ENCODE measurements at regions not wholly inside any gene's neighbourhood (a gene's known extent, or its start where the extent isn't known, plus 50 kb on each side); places are given as distances from the start of the nearest gene placed in this dataset.
"Not testable (repeated sequence)": the region's sequence is repeated elsewhere in the genome, so short reads cannot be mapped to it uniquely, and the experiment has no call there.

DNA sequence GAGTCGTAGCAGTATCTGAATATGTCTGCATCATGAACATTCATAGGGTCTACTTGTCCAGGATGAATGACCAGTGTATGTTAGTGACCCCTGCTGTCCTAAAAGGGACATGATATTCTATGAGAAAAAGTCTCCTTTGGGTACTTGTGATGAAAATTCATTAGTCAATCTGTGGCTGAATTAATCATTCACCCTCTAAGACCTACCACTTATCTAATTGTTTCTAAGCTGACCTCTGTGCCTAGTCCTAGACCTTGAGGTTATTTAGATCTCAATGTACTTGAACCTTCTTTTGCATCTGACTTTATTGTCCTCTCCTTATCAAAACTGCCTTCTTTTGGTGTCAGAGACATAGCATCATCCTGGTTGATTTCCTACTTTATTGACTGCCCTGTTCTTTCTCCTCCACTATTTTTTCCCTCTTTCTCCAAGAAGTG lies 799.3 kb downstream of the DIPK2A start:
- no peak for DNase-seq

DNA sequence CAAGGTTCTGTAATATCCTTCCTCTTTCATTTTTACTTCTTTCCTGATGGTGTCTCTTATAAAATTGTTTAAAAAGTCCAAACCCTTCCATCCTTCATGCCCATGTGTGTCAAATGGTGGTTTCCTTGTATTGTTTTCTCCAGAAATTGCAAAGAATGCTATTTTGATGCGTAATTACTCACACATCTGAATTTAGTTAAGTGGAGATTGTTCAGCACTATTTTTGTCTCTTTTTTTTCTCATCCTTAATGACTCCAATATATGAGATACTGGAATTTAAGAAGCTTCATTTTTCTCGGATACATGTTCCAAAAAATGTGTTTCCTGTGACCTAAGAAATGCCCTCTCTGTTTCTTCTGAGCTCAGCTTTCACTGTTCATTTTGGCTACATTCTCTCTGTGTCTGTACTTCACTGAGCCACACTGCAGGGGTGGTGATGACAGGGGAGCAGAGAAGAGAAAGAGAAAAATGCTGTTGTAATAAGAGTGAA lies 799.8 kb downstream of the DIPK2A start:
- DNase-seq = no peak

DNA sequence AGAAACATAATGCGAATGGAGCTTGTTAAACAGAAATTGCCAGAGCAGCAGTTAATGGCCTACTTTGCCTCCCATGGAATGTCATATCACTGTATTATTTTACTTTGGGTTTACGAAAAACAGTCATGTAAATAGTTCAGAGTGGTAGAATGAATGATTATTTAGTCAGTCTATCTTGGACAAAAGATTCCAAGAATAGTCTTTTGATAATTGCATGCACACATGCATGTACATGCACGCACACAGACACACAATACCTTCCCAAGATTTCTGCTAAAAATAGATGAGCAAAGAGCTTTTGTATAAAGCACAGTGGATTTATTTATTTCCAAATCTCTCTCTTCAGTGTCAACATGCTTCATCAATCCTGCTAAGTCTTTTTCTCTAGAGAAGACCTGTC lies 800.7 kb downstream of the DIPK2A start:
- no peak for DNase-seq

DNA sequence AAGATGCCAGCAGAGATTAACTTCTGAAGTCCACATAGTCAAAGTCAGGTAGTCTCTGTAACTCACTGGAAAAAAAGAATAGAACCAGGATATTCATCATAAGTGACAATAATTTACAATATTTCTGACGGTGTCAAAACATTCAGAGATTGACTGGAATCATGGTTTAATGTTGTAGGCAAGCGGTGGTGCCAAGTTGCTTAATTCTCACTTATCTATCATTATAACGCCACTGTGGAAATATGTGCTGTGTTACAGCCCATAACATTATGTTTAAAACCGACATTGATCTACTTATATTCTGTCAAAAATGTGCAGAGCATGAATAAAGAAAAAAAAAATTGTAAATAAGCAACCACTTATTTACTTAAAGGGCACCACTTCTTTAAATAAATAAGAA lies 801.7 kb downstream of the DIPK2A start:
- no peak for DNase-seq

DNA sequence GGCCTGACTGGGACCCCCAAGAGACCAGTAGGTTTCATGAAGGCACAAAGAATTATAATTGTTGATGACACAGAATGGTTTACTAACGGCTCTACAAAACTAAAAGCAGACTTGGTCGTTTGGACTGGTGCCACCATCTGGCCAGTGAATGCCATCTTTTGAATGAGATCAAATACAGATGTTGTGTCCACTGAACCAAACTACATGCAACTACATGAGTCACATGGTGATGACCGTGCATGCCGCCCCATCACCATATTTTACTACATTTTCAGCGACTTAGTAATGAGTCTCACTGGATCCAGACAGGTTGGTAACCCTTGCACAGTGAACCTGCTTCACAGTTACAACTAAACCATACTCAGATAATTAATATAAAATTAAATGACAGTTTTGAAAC lies 803.3 kb downstream of the DIPK2A start:
- DNase-seq = no peak

DNA sequence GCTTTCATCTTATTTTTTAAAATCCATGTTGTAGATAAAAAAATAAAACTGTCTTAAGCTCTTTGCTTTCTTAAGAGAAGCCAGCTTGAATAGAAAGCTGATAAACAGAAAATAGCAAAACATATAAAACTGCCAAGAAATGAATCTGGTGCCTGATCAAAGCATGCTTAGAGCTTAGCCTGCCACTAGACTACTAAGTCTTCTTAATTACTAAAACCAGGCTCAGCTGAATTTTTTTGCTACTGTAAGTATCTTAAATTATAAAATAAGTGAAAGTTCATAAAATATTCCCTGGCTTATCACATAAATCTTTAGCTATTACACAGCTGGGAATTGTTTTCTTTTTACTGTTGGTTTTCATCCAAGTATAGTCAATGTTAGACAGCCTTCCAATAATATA lies 803.9 kb downstream of the DIPK2A start:
- DNase-seq = no peak

DNA sequence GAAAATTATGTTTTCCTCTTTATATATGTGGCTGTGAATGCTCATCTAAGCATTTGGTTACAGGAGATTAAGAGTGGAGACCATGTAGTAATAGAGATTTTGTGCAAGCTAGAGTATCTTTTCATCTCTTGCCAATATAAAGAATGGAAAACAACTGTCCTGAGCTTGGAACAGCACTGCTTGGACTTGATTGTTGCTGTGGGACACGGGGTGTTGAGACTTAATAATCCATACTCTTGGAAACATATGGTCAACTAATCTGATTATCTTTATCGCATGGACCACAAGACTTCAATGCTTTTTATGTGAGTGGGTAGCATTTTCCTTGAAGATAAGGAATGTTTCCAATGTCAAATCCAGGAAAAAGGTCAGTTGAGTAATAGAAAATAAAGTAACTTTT lies 806.3 kb downstream of the DIPK2A start:
- no peak for DNase-seq

DNA sequence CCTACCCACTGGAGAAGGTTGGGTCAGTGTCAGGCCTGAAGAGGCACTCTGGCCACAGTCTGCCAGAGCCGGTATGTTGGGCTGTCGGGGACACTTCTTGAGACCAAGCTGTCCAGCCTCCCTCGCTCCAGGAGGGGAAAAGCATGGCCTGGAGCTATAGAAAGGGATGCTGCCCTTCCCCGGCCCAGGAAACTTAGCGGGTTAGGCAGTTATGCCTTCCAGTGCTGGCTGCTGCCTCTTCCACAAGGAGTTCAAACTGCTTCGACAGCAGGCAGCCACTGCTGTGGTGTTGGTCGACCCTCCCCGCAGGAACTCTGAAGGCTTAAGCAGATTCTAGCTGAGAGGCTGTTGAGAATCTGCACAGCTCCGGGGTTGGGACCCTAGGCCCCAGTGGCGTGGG lies 819.4 kb downstream of the DIPK2A start:
- no peak for DNase-seq

DNA sequence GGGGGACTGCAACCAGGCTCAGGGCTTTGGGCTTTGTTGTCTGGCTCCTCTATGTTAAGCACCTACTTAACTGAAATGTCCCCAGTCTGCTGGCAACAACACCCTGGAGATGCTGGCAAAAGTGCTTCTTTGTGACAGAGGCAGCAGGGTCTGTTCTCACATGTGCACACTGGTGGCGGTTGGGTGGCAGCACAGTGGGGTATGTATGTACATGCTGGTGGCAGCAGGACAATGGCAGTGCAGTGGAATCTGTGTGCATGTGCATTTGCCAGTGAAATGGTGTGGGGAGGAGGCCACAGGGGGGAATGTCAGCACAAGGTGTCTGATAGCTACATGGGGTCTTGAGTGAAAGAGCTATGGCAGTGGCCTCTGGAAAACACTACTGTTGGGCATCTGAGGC lies 830.3 kb downstream of the DIPK2A start:
- no peak for DNase-seq

DNA sequence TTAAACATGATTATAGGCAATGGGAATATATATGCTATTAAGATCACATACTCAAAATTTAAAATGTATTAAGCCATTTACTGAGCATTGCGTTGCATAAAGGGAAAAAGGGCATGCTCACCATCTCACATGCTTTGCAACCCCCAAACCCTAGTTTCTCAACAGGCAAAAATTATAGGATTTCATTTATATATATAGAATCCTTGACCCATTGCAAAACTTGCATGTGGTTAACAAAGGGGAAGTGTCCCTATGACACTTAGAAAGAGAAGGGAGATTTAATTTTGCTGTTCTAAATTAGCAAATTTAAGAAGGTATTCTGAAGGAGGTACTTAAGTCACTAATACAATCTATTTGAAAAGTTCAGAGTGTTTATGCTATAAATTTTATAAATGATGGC lies 837.8 kb downstream of the DIPK2A start:
- DNase-seq = no peak

DNA sequence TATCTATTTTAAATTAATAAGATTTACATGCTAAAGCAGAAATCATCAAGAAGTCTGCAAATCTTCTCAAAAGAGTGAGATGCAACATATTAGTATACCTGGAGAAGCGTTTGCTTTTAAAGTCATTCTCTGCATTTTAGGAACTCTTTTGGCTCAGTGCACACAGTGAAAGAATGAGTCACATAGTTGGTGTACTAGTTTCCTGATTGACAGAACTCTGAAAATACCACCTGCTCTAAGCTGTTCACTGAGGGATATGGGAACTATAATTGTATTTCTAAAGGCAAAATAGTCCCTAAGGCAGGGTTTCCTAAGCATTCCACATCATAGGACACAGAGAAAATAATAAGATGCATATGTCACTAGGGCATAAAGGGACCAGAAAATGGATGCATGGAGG lies 838.5 kb downstream of the DIPK2A start:
- DNase-seq = no peak

DNA sequence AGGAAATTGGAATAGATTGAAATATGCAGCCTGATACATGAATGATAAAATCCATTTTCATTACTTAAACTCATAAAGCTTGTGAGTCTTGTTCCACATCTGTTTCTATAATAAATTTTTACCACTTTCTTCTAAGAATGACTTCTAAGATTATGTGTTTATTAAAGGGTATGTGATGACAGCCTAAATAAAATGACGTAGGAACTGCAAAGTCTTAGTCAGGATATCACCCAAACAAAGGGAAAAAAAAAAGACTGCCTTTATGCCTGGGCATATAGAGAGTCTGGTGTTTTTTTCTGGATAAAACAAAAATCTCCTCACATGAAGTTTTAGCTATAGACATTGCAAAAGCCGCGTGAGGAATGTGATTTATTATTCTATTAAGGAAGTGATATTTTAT lies 844.0 kb downstream of the DIPK2A start:
- DNase-seq = no peak

DNA sequence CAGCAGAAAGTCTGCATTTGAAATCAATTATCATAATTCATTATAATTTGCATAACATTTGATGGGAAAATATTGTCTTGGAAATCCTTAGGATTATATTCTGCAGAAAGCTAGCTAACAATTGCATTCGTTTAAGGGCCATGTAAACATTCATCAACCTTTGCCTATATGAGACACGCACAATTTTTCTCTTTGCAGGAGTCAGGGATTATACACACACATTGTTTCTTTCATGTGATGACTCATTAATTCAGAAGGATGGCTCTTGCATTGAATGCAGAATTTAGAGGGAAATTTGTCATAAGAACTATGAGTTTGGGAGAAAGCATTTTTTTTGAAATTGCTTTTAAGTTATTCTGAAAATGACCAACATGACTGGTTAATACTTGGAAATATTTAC lies 844.7 kb downstream of the DIPK2A start:
- no peak for DNase-seq

DNA sequence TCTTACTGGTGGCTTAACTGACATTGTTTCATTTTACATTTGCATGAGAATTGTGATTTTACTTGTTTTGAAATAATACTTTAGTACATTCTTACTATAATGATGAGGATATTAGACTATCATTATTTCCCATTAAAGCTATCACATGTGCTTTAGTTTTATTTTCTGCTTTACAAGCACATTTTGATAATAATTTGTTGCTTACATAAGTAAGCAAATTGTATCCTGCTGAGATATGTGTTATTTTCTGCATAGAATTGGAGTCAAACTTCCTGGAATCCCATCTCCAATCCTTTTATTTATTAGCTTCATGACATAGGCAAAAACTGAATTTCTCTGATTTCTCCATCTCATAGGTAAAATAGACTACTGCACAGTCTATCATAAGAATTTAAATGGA lies 847.4 kb downstream of the DIPK2A start:
- no peak for DNase-seq

DNA sequence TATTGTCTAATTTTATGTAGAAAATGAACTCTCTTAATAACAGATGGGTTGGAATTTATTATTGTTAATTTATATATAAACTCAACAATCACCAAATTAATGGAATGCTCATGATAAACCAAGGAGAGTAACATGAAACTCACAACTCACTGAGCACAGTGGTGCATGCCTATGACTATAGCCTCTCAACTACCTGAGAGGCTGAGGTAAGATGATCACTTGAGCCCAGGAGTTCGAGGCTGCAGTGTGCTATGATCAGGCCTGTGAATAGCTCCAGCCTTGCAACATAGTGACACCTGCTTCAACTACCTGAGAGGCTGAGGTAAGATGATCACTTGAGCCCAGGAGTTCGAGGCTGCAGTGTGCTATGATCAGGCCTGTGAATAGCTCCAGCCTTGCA lies 848.6 kb downstream of the DIPK2A start:
- not testable (repeated sequence) for DNase-seq

DNA sequence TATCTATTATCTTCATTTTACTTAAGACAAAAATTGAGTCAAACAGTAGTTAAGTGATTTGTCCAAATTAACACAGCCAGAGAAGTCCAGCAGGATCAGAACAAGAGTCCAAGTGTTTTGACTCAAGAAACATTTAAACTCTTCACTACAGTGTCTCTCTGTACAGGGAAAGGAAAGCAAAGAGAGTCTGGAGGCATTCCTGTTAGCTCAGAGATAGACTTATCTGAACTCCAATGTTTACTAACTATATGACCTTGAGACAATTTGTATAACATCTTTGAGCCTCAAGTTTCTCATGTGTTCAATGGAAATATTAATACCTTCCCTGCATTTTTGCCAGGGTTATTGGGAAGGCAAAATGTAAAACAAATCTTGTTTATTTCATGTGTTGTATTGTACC lies 849.1 kb downstream of the DIPK2A start:
- no peak for DNase-seq

DNA sequence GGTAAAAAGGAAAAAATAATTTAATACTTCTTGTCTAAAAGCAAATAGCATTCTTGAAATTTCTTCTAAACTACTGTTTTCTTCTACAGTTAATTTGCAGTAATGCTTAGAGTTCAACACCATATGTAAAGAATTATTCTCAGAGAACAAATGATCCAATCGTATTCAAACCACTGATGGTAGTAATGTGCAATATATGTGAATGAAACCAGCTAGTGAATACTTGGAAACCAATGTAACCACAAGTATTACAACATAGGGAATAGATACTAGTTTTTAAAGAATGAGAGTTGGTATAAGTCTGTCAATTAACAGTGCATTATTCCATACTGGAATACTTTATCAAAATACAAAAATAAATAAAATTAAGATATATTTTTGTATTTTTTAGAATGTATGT lies 850.0 kb downstream of the DIPK2A start:
- DNase-seq = no peak

DNA sequence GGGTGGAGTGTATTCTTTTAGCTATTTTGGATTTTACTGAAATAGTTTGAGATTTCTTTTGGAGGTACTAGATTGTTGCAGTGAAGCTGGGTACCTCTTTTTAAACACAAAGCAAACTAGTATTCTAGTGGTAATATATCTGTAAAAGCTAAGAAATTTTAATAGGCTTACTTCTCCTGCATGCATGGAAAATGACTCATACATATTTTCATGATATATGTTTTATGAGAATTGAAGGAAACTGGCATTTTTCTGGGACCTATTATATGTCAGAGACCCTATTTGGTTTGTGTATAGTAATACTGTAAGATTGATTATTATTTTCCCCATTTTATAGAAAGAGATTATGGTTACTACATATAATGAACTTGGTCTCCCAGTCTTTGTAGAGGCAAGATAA lies 851.0 kb downstream of the DIPK2A start:
- no peak for DNase-seq

DNA sequence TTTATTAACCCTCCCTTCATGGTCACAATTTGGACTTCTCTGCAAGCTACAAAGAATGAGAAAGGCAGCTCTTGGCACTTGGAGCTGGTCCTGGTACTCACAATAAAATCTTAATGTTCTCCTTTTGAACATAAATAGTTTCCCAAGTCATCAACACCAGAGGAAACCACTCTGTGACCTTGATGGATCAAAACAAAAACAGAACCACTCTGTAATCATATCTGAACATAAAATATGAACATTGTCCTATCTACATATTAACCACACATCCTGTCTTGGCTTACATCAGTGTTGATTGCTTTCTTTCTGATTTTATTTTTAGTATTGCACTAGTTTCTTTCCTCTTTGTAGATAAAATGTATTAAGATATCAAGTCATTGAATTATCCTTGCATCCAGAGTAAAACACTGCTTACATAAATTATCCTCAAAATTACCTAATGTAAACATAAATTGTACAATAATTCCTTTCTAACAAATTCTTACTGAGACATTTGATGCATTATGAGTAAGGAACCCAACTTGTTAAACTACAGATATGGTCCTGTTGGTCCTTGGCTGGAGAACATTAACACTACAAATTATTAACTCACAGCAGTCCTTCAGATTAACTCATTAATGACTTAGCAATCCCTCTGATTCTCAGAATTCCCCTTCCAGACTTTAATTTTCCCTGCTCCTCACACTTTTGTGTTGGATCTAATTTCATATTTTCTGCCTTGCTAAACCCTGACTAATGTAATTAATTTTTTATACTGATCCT lies 860.5 kb downstream of the DIPK2A start:
- DNase-seq = no peak

DNA sequence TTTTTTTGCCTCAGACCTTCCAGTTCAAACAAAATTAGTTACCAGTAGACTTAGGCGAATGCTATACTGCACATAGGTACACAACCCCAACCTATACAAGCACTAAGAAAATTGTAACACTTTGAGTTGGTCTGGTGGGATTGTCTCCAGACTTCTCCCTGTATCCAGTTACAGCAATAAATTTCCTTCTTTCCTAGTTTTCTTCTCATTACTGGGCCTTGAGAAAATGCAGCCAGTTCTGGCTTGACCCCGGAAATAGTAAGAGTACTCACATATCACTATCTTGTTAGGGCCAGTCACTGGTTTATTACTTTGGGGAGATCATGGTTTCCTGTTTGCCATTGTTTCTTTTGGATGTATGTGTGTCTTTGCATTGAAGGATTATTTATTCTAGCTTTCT lies 868.4 kb downstream of the DIPK2A start:
- no peak for DNase-seq

DNA sequence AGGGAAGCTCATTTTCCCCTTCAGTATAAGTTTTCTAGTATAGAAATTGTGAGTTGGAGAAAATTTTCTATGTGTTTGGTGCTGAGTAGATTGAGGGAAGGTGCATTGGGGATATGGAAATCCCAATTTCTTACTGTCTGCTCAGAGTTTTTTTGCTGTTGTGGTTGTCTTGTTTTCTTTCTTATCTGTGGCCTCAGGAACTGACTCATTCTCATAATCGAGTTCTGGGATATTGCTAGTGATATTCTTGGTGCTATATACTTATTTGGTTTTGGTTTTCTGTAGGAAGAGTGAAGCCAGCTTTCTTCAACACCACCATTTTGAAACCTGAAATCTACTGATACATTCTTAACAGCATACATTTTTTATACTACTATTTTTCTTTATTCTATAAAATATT lies 869.2 kb downstream of the DIPK2A start:
- DNase-seq = no peak

DNA sequence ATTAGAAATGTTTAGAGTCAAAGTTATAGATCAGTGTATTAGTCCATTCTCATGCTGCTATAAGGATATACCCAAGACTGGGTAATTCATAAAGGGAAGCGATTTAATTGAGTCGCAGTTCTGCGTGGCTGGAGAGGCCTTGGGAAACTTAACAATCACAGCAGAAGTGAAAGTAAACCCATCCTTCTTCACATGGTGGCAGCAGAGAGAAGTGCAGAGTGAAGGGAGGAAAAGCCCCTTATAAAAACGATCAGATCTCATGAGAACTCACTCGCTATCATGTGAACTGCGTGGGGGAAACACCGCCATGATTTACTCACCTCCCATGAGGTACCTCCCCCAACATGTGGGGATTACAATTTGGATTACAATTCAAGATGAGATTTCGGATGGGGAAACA lies 871.5 kb downstream of the DIPK2A start:
- DNase-seq = no peak

DNA sequence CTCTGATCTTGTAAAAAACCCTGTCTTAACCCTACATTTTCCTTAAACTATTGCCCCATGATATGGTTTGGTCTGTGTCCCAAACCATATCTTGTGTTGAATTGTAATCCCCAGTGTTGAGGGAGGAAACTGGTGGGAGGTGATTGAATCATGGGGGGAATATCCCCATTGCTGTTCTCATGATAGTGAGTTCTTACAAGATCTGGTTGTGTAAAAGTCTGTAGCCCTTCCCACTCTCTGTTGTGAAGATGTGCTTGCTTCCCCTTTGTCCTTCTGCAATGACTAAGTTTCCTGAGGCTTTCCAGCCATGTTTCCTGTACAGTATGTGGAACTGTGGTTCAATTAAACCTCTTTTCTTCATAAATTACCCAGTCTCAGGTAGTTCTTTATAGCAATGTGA lies 881.4 kb downstream of the DIPK2A start:
- no peak for DNase-seq

DNA sequence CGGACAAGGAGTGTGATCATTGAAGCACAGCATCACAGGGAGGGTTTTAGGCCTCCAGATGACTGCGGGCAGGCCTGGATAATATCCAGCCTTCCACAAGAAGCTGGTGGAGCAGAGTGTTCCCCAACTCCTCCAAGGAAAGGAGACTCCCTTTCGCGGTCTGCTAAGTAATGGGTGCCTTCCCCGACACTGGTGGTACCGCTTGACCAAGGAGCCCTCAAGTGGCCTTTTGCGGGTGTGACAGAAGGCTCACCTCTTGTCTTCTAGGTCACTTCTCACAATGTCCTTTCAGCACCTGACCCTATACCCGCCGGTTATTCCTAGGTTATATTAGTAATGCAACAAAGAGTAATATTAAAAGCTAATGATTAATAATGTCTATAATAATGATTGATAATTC lies 882.4 kb downstream of the DIPK2A start:
- not testable (repeated sequence) for DNase-seq

DNA sequence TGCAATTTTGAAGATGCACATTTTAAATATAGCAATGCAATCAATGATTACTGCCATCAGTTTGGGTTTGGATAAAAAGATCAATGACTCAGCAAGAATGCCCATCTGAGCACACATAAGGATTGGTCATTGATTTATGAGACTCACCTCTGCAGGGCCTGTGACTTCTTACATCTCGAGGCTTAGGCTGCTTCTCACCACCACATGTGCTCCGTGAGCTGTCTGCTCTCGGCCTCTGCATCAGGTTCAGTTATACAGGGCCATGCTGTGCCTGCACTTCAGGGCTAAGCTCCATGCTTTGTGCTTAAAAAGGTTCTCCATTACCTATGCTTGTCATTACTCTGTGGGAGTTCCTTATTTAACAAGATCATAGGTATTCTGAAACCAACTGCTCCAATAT lies 887.5 kb downstream of the DIPK2A start:
- no peak for DNase-seq
